CMK (cell line): ENCODE measurements at regions not wholly inside any gene's neighbourhood (a gene's known extent, or its start where the extent isn't known, plus 50 kb on each side); places are given as distances from the start of the nearest gene placed in this dataset.
"Not testable (repeated sequence)": the region's sequence is repeated elsewhere in the genome, so short reads cannot be mapped to it uniquely, and the experiment has no call there.

Experiments
- DNase-seq: peaks from one replicate; pipeline ENCODE4 v3.0.0-alpha.2; 2010; ENCODE audit warnings: low read depth

DNA sequence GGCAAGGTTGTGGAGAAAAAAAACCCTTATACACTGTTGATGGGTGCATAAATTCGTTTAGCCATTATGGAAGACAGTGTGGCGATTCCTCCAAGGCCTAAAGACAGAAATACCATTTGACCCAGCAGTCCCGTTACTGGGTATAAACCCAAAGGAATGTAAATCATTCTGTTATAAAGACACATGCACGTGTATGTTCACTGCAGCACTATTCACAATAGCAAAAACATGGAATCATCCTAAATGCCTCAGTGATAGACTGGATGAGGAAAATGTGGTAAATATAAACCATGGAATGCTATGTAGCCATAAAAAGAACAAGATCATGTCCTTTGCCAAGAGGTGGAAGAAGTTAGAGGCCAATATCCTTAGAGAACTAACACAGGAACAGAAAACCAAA is 119.9 kb upstream of the PRR16 start:
- DNase-seq = no peak

DNA sequence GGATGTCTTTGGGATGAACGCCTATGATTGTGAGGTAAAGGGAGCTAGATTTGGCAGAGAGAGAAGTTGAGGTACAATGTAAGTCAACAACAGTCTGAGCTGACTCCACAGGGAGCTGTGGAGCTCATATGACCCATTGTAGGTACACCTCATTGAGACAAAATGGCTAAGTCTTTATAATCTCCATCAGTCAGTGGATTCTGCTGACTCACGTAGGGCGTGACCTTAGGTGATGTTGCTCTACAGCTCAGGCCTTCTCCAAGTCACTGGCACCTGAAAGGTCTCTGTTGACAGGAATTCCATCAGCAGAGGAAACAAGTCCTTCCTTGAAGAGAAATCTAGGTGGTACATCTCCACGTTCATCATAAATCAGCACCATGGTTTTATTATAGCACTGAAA is 118.2 kb upstream of the PRR16 start:
- no peak for DNase-seq

DNA sequence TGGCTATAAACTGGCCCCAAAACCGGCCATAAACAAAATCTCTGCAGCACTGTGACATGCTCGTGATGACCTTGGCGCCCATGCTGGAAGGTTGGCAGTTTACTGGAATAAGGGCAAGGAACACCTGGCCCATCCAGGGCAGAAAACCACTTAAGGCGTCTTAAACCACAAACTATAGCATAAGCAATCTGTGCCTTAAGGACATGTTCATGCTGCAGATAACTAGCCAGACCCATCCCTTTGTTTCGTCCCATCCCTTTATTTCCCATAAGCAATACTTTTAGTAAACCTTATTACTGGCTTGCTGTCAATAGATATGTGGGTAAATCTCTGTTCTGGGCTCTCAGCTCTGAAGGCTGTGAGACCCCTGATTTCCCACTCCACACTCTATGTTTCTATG is 113.0 kb upstream of the PRR16 start:
- DNase-seq = not testable (repeated sequence)

DNA sequence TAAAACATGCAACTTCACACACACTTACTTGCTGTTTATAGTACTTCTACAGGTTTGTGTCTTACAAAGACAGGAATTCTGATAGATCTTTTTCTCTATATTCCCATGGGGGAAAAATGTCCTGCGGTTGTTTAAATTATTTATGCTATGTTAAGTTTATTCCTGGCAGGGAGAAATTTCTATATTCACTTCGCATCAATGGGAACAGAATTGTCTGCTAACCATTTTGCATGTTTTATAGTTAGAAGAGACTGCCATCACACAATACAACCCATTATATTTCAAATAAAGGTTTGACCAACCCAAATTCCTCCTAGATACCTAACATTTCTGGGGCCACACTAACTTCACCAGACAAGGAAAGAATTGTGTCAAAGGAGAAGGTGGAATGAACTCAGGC is 110.0 kb upstream of the PRR16 start:
- no peak for DNase-seq

DNA sequence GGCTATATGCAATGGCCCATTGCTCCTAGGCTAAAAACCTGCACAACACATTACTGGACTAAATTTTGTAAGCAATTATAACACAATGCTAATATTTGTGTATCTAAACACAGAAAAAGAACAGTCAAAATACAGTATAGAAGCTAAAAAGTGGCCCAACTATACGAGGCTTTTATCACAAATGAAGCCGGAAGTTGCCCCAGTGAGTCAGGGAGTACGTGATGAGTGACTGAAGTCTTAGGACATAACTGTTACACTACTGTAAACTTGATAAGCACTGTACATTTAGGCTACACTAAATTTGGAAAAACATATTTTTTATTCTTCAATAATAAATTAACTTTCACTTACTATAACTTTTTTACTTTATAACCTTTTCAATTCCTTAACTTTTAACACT is 105.2 kb upstream of the PRR16 start:
- no peak for DNase-seq

DNA sequence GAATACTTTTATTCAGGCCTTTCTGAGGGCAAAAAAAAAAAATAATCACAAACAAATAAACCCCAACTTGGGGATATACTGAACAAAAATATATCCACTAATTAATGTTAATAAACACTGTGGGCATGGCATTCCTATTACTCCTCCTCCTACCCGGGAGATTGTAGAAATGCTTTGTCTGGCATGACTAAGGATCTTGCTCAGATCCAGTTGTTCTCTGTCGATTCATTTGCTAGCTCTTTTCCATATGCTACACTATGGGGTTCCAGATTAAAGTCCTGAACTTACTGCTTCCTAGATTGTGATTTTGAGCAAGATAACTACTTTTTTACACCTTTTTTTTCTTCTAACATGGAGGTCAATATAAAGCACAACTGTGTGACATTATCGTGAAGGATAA is 102.2 kb upstream of the PRR16 start:
- DNase-seq = no peak

DNA sequence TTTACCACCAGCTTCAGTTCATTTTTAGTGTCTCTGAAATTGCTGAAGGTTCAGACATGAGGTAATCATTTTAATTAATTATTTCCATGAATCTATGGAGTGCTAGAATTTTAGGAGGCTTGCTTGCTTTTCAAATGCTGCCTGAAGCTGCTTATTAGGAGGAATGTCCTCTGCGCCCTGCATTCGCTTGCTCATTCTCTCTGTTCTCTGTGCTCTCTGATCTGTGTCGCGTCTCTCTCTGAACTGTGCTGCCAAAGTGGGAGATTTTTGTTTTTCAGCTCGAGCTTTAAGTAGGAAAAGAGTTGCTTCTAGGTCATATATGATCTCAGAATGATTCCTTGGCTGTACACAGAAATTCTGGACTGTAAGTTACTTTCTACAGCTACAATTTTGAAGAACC is 101.7 kb upstream of the PRR16 start:
- no peak for DNase-seq

DNA sequence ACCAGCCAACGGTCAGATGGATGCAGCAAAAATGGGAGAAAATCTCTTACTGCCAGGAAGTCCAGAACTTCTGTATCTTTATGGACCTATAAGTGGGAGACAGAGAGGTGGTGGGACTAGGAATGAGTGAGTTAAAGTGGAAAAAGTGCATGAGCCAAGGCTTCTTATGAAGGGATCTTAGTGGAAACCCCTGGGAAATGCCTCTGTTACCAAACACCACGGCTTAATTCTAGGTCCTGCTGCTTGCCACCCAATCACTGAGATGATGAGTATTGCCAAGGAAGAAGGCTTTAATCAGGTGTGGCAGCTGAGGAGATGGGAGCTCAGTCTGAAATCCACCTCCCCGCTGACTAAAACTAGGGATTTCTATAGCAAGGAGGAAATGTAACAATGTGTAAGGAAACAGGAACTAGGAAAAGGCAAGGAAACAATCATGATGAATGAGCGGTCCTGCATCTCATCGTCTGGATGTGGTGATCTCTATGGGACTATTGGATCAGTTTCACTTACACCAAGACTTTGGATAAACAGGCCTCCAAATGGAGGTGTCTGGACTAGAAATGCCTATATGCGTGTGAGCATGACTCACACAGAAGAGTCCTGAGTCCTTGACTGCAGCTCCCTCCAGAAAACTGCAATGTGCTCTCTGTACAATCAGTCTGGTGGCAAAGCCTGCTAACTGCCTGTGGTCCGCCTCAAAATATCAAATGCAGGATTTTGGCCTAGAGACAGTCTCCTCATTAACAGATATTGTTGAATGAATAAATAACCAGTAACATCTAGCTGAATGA is 98.2 kb upstream of the PRR16 start:
- no peak for DNase-seq

DNA sequence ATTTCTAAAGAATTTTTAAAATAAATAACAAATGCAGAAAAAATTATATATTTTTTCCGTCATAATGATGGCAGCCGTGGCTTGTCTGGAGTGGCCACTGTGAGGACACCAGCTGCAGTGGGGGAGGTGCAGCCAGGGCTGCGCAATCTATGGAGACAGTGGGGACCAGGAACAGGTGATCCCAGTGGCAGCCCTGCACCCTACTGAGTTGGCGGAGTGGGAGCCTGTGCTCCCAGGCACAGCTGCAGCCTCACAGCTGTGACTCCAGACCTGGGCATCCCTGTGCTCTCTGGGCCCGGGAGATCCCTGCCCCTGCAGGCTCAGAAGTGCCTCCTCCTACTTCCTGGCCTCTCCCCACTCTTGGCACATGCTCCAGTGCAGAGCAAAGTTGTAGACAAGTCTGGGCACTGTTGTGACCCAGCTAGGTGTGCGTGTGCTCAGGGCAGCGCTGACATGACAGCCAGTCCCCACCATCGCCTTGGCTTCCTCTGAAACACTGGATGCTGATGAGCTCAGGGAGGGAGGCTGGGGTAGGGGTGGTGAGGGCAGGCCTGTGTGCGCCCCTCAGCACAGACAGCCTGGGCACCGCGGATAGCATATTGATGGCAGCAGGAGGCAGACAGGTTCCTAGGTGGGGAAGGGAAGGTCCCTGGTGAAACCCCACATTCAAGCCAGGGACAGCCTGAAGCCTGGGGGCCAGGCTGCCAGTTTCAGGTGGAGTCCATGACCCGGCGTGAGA is 96.0 kb upstream of the PRR16 start:
- no peak for DNase-seq

DNA sequence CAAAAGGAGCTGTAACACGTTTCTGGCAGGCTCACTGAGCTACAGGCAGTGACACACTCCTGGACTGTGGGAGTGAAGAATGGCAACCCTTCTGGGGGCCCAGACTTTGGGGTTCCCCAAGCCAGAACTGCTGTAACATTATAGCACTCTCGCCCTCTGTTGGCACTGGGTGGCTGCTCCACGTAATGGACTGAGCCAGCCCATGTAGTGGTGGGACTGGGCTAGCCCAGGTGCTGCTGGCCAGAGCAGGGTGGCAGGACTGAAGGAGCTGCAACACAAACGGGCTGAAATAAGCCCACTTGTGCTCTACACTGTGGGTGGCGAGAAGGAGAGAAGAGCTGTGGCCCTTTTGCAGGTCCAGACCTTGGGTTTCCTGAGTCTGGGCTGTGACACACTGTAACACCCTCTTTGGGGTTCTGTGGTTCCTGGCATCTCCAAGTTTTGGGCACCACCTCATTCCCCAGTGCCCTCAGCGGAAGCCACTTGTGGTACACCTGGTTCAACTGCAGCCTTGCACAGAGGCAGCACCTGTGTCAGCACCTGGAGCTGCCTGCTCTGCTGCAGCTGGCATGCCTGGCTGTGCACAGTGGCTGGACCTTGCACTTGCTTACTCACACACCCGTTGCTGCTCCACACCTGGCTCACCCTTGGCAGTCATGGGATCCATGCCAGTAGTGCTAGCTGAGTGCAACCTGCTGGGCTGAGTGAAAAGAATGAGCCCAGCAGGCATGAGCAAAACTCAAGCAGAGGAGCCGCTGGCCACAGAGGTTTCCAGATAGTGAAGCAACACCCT is 95.0 kb upstream of the PRR16 start:
- no peak for DNase-seq

DNA sequence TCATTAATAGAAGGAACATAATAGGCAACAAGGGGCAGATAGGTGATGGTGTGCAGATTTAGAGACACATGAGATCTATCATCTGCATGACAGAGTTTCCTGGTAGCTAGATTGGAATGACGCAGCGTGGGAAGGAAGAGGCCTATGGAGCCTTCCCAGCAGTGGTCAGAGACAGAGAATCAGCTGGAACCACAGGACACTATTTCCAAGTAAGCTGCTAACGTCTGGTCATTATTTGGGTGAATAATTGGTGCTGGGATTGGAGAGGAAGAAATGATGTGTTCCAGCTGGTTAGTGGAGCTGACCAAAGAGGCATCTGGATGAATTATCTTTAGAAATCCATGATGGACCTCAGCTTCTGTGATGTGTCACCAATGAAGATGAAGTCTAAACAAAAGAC is 91.2 kb upstream of the PRR16 start:
- DNase-seq = no peak

DNA sequence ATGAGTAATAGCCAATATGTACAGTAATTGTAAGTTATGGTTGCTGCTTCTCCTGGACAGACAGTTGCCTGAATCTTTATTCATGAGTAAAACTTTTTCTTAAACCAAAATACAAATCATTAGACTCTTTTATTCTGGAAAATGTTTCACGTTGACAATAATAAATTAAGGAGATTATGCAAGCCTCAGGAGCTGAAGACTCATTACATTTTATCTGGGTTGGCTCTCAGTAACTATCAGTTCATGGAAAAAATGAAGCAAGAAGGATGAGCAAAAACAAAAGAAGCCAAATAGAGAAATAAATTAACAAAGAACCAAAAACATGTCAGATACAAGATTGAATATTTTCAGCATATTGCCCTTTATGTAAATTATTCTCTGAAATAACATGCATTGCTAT is 88.9 kb upstream of the PRR16 start:
- no peak for DNase-seq

DNA sequence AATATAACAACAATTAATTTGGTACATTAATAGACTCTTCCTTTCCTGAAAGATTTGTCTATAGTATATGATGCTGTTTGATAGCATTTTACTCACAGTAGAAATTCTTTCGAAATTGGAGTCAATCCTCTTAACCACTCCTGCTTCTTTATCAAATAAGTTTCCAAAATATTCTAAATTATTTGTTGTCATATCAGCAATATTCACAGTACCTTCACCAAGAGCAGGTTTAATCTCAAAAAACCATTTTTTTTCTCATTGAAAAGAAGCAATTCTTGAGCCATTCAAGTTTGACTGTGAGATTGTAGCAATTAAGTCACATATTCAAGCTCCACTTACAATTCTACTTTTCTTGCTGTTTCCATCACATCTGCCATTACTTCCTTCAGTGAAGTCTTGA is 83.5 kb upstream of the PRR16 start:
- DNase-seq = no peak

DNA sequence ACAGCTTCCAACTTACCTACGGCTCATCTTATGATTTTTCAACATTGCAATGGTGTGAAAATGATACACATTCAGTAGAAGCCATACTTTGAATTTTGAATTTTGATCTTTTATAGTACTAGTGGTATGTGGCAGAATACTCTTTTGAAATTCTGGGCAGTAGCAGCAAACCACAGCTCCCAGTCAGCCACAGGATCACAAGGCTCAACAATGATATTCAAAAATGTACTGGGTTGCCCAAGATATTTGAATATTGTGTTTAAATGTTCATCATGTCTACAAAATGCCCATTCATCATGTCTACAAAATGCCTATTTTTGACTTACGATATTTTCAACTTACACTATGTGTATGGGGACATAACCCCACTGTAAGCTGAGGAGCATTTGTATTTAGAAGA is 81.3 kb upstream of the PRR16 start:
- DNase-seq = no peak

DNA sequence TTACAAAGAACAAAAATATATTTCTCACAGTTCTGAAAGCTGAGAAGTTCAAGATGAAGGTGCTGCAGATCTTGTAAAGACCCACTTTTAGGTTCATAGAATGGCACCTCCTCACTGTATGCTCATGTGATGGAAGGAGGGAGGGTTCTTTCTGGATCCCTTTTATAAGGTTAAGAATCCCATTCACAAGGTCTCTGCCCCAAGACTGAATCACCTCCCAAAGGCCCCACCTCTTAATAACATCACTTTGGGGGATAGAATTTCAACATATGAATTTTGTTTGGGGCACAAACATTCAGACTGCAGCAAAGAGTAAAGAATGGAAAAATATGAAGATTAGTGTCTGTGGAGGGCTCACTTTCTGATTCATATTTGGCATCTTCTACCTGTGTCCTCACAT is 77.1 kb upstream of the PRR16 start:
- no peak for DNase-seq

DNA sequence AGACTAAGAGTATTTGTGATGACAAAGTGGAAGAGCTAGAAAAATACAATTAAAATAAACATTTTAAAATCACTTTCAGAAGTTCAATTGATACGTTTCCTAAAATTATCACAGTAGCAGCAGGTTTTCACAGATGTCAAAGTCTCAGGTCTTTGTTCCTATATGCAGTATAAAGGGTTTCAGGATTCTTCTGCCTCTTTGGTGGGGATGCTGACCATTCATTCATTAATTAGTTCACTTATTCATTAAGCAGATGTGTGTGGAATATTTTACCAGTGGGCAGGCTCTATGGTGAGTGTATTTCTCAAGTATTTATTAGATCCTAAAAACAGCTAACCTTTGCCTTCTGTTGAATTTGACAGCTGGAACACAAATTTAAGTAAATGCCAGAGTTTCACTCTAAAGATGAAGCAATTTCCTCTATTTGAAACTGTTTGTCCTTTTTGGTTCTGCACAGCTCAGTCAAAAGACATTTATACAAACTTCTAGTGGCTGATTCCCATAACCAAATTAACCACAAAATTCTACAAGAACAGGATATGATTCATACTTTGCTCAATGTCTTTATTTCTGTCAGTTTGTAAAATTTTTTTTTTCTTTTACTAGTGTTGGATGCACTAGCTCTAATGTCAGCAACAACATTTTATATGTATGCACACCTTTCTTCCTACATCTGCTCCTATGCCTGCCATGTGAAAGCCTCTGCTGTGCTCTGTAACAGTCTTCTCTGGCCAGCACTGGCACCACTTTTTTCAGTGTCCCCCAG is 75.9 kb upstream of the PRR16 start:
- DNase-seq = no peak

DNA sequence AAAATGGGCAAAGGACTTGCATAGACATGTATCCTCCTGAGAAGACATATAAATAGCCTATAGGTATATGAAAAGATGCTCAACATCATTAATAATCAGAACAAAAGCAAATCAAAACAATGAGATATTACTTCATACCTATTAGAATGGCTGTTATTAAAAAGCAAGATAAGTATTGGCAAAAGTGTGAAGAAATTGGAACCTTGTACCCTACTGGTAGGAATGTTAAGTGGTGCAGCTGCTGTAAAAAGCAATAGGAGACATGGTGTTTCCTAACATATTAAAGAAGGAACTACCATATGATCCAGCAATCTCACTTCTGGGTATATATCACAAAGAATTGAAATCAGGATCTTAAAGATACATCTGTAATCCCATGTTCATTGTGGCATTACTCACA is 69.8 kb upstream of the PRR16 start:
- DNase-seq = no peak

DNA sequence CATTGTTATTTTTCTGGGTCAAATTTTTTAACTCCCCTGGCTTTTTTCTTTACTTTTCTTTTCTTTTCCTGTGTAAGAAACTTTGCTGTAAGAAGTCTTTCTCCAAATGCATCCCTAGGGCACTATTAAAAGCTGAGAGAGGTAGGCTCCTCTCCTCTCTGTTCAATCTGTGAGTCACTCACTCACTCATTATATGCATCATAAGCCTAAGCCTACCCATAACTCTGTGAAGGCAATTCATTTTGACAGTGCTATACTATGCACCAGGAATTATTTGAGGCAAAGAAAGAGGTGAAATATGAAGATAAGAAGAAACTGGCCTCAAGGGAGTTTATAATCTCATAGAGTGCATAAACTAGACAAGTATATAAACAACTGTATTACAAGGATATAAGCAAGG is 67.9 kb upstream of the PRR16 start:
- DNase-seq = no peak

DNA sequence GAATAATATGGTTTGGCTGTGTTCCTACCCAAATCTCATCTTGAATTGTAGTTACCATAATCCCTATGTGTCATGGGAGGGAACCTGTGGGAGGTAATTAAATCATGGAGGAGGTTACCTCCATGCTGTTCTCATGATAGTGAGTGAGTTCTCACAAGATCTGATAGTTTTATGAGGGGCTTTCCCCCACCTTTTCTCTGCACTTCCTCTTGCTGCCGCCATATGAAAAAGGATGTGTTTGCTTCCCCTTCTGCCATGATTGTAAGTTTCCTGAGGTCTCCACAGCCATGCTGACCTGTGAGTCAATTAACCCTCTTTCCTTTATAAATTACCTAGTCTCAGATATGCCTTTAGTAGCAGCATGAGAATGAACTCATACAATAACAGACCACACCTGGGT is 63.7 kb upstream of the PRR16 start:
- no peak for DNase-seq

DNA sequence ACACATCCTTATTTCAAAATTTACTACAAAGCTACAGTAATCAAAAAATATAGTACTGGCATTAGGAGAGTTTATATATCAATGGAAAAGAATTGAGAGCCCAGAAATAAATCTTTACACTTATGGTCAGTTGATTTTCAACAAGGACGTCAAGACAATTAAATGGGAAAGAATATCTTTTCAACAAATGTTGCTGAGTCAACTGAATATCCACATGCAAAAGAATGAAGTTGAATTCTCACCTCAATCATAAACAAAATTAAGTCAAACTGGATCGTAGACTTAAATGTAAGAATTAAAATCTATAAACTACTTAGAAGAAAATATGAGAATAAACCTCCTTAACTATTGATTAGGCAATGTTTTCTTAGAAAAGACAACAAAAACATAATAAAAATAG is 61.5 kb upstream of the PRR16 start:
- DNase-seq = no peak

DNA sequence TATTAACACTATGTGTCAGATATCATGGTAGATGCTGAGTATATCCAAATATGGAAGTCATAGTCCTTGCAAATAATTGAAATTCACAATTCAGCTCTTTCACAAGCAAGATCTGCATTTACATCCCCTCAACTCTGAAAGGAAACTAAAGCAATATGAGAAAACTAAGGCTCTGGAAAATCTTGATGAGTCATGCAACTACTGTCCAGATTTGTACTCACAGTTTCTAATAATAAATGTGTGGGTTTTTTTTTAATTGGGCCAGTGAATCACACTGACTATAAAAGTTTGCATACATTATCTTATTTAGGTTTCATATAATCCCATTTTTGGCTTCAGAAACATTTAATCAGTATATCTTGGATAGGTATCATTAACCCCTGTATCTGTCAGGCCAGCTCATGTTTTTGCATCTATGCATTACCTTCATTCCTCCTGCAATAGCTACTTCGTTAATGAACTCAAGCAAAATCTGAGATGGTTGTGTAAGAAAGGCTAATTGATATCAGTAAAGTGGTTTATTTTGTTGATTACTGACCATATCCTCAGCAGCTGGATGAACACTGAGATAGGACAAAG is 58.7 kb upstream of the PRR16 start:
- DNase-seq = no peak

DNA sequence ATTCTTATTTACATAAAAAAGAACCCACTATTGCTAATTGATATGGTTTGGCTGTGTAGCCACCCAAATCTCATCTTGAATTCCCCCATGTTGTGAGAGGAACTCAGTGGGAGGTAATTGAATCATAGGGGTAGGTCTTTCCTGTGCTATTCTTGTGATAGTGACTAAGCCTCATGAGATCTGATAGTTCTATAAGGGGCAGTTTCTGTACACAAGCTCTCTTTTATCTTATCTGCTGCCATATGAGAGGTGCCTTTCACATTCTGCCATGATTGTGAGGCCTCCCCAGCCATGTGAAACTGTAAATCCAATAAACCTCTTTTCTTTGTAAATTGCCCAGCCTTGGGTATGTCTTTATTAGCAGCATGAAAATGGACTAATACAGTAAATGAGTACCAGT is 58.2 kb upstream of the PRR16 start:
- DNase-seq = no peak
